ENCODE measurements at regions not wholly inside any gene's neighbourhood (a gene's known extent, or its start where the extent isn't known, plus 50 kb on each side); places are given as distances from the start of the nearest gene placed in this dataset.
A peak's percentile ranks its signal among the peaks of the same experiment; 100 is the strongest.

- TF ChIP-seq GATA2 (IDR thresholded peaks at IDR 0.05; ENCODE audit: low read depth, low read length), result no peak
- no peak for TF ChIP-seq GATA3 (IDR thresholded peaks at IDR 0.05; ENCODE audit: low read depth, low read length)
Measured at GRCh38 chr4:14091966-14092365, 464.4 kb upstream of the BOD1L1 start.

- TF ChIP-seq GATA2 (IDR thresholded peaks at IDR 0.05; ENCODE audit: low read depth, low read length) (no peak), GATA3 (IDR thresholded peaks at IDR 0.05; ENCODE audit: low read depth, low read length) (no peak)
Measured at GRCh38 chr4:14092741-14093140, 465.2 kb upstream of the BOD1L1 start.

- no peak for TF ChIP-seq GATA2 (IDR thresholded peaks at IDR 0.05; ENCODE audit: low read depth, low read length)
- no peak for TF ChIP-seq GATA3 (IDR thresholded peaks at IDR 0.05; ENCODE audit: low read depth, low read length)
Measured at GRCh38 chr4:14095831-14096230, 468.3 kb upstream of the BOD1L1 start.

GRCh38 chr4:14096396-14096965 is 469.0 kb upstream of the BOD1L1 start:
- no peak for TF ChIP-seq GATA3 (IDR thresholded peaks at IDR 0.05; ENCODE audit: low read depth, low read length)
- TF ChIP-seq GATA2 (IDR thresholded peaks at IDR 0.05; ENCODE audit: low read depth, low read length), result no peak

- TF ChIP-seq GATA2 (IDR thresholded peaks at IDR 0.05; ENCODE audit: low read depth, low read length) (peak; percentile 46; the same call in 1 of the 2 replicates), GATA3 (IDR thresholded peaks at IDR 0.05; ENCODE audit: low read depth, low read length) (no peak)
Measured at GRCh38 chr4:14100349-14100748, 472.8 kb upstream of the BOD1L1 start.

GRCh38 chr4:14110407-14110806 is 482.9 kb upstream of the BOD1L1 start:
- TF ChIP-seq GATA3 (IDR thresholded peaks at IDR 0.05; ENCODE audit: low read depth, low read length), result no peak
- no peak for TF ChIP-seq GATA2 (IDR thresholded peaks at IDR 0.05; ENCODE audit: low read depth, low read length)

GRCh38 chr4:14111730-14112181 is 484.2 kb upstream of the BOD1L1 start:
- no peak for TF ChIP-seq GATA3 (IDR thresholded peaks at IDR 0.05; ENCODE audit: low read depth, low read length)

- no peak for TF ChIP-seq GATA3 (IDR thresholded peaks at IDR 0.05; ENCODE audit: low read depth, low read length)
- TF ChIP-seq GATA2 (IDR thresholded peaks at IDR 0.05; ENCODE audit: low read depth, low read length), result no peak
Measured at GRCh38 chr4:14115106-14115505, 487.6 kb upstream of the BOD1L1 start.

- TF ChIP-seq GATA2 (IDR thresholded peaks at IDR 0.05; ENCODE audit: low read depth, low read length), result no peak
- TF ChIP-seq GATA3 (IDR thresholded peaks at IDR 0.05; ENCODE audit: low read depth, low read length), result no peak
Measured at GRCh38 chr4:14117575-14118238, 490.2 kb upstream of the BOD1L1 start.

- no peak for TF ChIP-seq GATA3 (IDR thresholded peaks at IDR 0.05; ENCODE audit: low read depth, low read length)
- no peak for TF ChIP-seq GATA2 (IDR thresholded peaks at IDR 0.05; ENCODE audit: low read depth, low read length)
Measured at GRCh38 chr4:14124816-14125215, 497.3 kb upstream of the BOD1L1 start.

- TF ChIP-seq GATA3 (IDR thresholded peaks at IDR 0.05; ENCODE audit: low read depth, low read length) (no peak), GATA2 (IDR thresholded peaks at IDR 0.05; ENCODE audit: low read depth, low read length) (no peak)
Measured at GRCh38 chr4:14125375-14126129, 498.0 kb upstream of the BOD1L1 start.

- TF ChIP-seq GATA3 (IDR thresholded peaks at IDR 0.05; ENCODE audit: low read depth, low read length) (no peak), GATA2 (IDR thresholded peaks at IDR 0.05; ENCODE audit: low read depth, low read length) (no peak)
Measured at GRCh38 chr4:14130551-14130950, 503.0 kb upstream of the BOD1L1 start.

GRCh38 chr4:14131335-14131734 is 503.8 kb upstream of the BOD1L1 start:
- no peak for TF ChIP-seq GATA2 (IDR thresholded peaks at IDR 0.05; ENCODE audit: low read depth, low read length)
- no peak for TF ChIP-seq GATA3 (IDR thresholded peaks at IDR 0.05; ENCODE audit: low read depth, low read length)

- no peak for TF ChIP-seq GATA2 (IDR thresholded peaks at IDR 0.05; ENCODE audit: low read depth, low read length)
- no peak for TF ChIP-seq GATA3 (IDR thresholded peaks at IDR 0.05; ENCODE audit: low read depth, low read length)
Measured at GRCh38 chr4:14132301-14132700, 504.8 kb upstream of the BOD1L1 start.

GRCh38 chr4:14138106-14138505 is 510.6 kb upstream of the BOD1L1 start:
- no peak for TF ChIP-seq GATA2 (IDR thresholded peaks at IDR 0.05; ENCODE audit: low read depth, low read length)
- TF ChIP-seq GATA3 (IDR thresholded peaks at IDR 0.05; ENCODE audit: low read depth, low read length), result no peak

All from SH-SY5Y (cell line).